ENCODE measurements at regions not wholly inside any gene's neighbourhood (a gene's known extent, or its start where the extent isn't known, plus 50 kb on each side); places are given as distances from the start of the nearest gene placed in this dataset.

DNA sequence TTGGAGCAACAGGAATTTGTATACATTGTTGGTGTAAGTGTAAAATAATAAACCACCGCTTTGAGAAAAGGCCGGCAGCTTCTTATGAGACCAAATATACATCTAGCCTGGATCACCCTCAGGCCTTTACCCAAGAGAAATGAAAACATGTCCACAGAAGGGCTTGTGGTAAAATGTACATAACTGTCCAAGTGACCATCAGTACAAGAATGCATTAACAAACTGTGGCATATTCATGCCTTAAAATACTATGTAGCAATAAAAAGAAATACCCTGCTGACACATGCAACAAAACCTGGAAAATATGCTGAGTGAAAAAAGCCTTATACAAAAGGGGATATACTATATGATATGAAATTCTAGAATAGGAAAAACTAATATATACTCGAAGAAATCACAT, 311.9 kb upstream of the TRPC7 start:
- TF ChIP-seq CSDC2 (CRISPR knock-in tag; IDR thresholded peaks at IDR 0.05) (no peak), TOX (CRISPR knock-in tag; IDR thresholded peaks at IDR 0.05; ENCODE audit: borderline replicate concordance) (no peak), TCF4 (CRISPR knock-in tag; IDR thresholded peaks at IDR 0.05; ENCODE audit: borderline replicate concordance) (no peak), ZNF70 (CRISPR knock-in tag; IDR thresholded peaks at IDR 0.05) (no peak), ARNTL (CRISPR knock-in tag; IDR thresholded peaks at IDR 0.05; ENCODE audit: borderline replicate concordance, low read depth) (no peak), GLIS3 (CRISPR knock-in tag; IDR thresholded peaks at IDR 0.05) (no peak), SNAI2 (CRISPR knock-in tag; IDR thresholded peaks at IDR 0.05) (no peak)
- TF ChIP-seq, protein P1, sequence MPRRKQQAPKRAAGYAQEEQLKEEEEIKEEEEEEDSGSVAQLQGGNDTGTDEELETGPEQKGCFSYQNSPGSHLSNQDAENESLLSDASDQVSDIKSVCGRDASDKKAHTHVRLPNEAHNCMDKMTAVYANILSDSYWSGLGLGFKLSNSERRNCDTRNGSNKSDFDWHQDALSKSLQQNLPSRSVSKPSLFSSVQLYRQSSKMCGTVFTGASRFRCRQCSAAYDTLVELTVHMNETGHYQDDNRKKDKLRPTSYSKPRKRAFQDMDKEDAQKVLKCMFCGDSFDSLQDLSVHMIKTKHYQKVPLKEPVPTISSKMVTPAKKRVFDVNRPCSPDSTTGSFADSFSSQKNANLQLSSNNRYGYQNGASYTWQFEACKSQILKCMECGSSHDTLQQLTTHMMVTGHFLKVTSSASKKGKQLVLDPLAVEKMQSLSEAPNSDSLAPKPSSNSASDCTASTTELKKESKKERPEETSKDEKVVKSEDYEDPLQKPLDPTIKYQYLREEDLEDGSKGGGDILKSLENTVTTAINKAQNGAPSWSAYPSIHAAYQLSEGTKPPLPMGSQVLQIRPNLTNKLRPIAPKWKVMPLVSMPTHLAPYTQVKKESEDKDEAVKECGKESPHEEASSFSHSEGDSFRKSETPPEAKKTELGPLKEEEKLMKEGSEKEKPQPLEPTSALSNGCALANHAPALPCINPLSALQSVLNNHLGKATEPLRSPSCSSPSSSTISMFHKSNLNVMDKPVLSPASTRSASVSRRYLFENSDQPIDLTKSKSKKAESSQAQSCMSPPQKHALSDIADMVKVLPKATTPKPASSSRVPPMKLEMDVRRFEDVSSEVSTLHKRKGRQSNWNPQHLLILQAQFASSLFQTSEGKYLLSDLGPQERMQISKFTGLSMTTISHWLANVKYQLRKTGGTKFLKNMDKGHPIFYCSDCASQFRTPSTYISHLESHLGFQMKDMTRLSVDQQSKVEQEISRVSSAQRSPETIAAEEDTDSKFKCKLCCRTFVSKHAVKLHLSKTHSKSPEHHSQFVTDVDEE (CRISPR knock-in tag; IDR thresholded peaks at IDR 0.05), result no peak
- TF ChIP-seq, protein P2, sequence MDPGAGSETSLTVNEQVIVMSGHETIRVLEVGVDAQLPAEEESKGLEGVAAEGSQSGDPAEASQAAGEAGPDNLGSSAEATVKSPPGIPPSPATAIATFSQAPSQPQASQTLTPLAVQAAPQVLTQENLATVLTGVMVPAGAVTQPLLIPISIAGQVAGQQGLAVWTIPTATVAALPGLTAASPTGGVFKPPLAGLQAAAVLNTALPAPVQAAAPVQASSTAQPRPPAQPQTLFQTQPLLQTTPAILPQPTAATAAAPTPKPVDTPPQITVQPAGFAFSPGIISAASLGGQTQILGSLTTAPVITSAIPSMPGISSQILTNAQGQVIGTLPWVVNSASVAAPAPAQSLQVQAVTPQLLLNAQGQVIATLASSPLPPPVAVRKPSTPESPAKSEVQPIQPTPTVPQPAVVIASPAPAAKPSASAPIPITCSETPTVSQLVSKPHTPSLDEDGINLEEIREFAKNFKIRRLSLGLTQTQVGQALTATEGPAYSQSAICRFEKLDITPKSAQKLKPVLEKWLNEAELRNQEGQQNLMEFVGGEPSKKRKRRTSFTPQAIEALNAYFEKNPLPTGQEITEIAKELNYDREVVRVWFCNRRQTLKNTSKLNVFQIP (CRISPR knock-in tag; IDR thresholded peaks at IDR 0.05; ENCODE audit: borderline replicate concordance, low read depth), result no peak
- TF ChIP-seq, protein P3, sequence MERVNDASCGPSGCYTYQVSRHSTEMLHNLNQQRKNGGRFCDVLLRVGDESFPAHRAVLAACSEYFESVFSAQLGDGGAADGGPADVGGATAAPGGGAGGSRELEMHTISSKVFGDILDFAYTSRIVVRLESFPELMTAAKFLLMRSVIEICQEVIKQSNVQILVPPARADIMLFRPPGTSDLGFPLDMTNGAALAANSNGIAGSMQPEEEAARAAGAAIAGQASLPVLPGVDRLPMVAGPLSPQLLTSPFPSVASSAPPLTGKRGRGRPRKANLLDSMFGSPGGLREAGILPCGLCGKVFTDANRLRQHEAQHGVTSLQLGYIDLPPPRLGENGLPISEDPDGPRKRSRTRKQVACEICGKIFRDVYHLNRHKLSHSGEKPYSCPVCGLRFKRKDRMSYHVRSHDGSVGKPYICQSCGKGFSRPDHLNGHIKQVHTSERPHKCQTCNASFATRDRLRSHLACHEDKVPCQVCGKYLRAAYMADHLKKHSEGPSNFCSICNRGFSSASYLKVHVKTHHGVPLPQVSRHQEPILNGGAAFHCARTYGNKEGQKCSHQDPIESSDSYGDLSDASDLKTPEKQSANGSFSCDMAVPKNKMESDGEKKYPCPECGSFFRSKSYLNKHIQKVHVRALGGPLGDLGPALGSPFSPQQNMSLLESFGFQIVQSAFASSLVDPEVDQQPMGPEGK (CRISPR knock-in tag; IDR thresholded peaks at IDR 0.05; ENCODE audit: borderline replicate concordance), result no peak

Measured in SK-N-SH treated with all-trans-retinoic acid at 6 μM for 48 hours (cell line).